Renal cortical epithelial cell (primary cell): ENCODE measurements at regions not wholly inside any gene's neighbourhood (a gene's known extent, or its start where the extent isn't known, plus 50 kb on each side); places are given as distances from the start of the nearest gene placed in this dataset.
"Not testable (repeated sequence)": the region's sequence is repeated elsewhere in the genome, so short reads cannot be mapped to it uniquely, and the experiment has no call there.

ENCODE experiments used
- DNase-seq: peaks from one replicate; pipeline ENCODE4 v3.0.0-alpha.2; 2011; ENCODE audit warnings: low read depth

- DNase-seq, result no peak
These were observed 58.1 kb downstream of the ATXN7L3B start for GRCh38 chr12:74595696-74596095.

GRCh38 chr12:74598819-74599218, 61.2 kb downstream of the ATXN7L3B start:
- no peak for DNase-seq

DNA sequence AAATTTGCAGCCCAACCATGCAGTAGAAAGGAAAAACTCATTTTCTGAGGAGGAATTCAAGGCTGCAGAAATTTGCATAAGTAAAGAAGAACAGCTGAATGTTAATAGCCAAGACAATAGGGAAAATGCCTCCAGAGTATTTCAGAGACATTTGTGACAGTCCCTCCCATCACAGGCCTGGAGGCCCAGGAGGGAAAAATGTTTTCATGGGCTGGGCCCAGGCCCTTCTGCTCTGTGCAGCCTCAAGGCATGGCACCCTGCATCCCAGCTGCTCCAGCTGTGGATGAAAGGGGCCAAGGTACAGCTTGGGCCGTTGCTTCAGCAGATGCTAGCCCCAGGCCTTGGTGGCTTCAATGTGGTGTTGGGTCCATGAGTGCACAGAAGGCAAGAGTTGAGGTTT, 62.3 kb downstream of the ATXN7L3B start:
- DNase-seq, result no peak

DNA sequence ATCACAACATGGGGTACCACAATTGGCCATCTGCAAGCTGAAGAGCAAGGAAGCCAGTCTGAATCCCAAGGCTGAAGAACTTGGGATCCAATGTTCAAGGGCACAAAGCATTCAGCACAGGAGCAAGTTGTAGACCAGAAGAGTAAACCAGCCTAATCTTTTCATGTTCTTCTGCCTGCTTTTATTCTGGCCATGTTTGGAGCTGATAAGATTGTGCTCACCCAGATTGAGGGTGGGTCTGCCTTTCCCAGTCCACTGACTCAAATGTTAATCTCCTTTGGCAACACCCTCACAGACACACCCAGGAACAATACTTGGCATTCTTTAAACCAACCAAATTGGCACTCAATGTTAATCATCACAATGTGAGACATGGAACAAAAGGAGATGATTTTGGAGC, 63.2 kb downstream of the ATXN7L3B start:
- DNase-seq, result not testable (repeated sequence)

DNA sequence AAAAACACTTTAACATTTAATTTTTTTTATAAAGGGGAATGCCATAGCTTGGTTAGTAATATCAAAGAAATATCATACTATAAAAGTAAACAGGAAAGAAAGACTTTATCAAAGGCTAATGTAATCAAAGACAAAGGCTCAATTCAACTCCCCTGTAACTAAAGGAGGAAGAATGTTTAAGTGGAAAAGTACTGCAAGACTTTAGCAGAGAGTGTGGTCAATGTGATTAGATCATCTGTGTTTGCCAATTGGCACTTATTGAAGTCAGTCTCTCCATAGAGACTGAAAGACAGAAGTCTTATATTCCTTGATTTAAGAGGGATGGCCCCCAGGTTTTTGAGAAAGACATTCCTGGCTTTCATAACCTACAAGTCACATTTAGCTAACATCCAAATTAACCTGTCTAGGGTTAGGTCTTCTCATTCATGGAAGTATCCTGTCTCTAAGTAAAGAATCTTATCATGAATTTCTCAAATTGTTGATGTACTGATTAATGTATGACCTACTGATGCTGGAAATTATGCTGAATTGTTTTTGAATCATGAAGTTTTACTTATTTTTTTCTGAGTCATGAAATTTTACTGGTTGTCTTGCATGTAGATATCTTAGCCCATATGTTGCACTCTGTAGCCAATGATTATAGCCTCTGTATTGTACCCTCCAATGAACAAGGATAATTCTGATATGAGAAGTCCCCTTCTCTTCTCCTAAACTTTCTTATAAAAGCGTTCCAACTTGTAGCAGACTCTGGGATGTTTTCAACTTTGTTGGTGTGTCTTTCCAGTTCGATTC, 65.4 kb downstream of the ATXN7L3B start:
- no peak for DNase-seq

DNA sequence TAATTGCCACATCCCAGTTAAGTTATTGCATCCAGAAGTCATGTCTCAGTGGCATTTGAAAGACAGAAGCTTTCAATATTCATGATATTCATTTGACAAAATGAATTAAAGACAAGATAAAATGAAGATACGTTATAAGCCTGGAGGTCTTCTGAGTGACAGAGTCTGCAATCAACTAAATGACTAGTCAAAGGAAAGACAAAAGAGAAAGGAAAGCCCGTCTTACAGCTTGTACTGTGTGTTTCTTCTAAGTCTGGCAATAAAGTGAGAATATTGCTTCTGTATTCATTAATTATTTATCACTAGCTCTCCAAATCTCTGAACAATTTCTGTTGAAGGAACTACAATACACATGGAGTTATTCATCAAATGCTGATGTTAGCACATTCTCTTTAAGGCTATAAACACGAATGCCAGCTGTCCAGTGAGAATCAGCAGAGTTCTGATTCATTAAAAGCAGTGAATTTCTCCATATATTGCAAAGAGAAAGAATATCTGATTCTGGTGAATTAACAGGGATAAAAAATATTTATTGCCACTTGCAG, 70.7 kb downstream of the ATXN7L3B start:
- no peak for DNase-seq

- DNase-seq, result no peak
These were observed 73.1 kb downstream of the ATXN7L3B start for GRCh38 chr12:74610711-74611110.

DNA sequence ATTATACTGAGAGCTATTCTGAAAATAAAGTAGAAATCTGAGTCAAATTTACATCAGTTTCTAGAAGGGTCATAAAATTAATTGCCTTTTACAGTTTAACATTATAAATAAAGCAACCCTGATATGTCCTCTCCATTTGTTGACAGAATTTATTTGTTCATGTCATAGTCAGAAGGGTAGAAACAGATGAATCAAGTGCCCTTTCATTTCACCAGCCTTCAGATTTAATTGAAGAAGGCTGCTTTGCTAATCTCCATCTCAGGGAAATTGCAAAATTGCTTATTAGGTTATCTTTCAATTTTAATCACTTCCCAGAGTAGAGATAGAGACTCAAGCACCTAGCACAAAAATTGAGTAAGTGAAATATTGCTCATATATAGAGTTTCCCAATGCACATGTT, 76.8 kb downstream of the ATXN7L3B start:
- DNase-seq, result no peak

GRCh38 chr12:74619084-74619483, 81.4 kb downstream of the ATXN7L3B start:
- DNase-seq, result no peak

- DNase-seq, result no peak
These were observed 82.2 kb downstream of the ATXN7L3B start for GRCh38 chr12:74619884-74620283.

DNA sequence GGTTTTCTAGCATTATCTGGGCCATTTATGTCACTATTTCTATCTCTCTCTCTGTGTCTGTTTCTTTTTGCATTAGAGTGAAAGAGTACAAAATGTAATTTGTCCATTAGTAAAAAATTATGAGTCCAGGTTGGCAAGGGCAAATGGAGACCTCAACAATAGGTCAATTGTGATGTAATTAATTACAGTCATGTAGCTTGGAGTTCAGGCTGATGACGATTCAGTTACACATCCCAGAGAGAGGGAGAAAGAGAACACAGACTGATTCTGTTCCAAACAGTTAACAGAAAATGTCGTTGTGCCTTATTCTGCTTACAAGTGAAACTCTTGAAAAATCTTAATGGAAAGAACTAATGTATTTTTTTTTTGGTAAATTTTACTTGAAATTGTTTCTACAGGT, 83.3 kb downstream of the ATXN7L3B start:
- no peak for DNase-seq

- no peak for DNase-seq
These were observed 86.6 kb downstream of the ATXN7L3B start for GRCh38 chr12:74624201-74624600.

DNA sequence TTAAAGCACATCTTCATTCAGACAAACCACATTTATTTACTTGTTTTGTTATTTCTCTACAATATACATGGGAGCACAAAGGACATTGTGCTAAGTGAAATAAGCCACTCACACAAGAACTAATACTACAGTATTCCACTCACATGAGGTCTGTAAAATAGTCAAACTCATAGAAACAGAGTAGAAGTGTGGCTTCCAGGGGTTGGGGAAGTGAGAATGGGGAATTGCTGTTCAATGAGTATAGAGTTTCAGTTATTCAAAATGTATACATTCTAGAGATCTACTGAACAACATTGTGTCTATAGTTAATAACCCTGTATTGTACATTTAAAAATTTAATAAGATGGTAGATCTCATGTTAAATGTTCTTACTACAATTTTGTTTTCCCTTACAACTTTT, 88.8 kb downstream of the ATXN7L3B start:
- DNase-seq, result no peak

DNA sequence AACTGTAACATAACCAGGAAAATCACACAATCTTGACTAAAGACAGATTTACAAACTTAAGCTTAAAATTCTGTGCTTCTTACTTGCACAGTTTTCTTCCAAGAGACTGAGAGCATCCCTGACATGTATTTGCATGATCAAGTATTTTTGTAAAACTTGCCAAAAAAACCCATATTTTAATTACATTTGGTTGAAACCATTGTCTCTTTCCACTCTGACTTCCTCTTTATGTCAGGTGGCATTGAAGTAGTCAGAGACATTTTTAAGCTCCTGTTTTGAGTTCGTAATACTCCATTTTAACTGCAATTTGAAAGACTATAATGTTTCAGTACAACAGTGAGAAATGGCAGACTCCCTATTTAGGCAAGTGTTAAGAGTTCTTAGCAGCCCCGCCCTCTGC, 103.6 kb downstream of the ATXN7L3B start:
- no peak for DNase-seq

GRCh38 chr12:74641694-74642093, 104.1 kb downstream of the ATXN7L3B start:
- no peak for DNase-seq

- no peak for DNase-seq
These were observed 107.0 kb downstream of the ATXN7L3B start for GRCh38 chr12:74644681-74645080.

DNA sequence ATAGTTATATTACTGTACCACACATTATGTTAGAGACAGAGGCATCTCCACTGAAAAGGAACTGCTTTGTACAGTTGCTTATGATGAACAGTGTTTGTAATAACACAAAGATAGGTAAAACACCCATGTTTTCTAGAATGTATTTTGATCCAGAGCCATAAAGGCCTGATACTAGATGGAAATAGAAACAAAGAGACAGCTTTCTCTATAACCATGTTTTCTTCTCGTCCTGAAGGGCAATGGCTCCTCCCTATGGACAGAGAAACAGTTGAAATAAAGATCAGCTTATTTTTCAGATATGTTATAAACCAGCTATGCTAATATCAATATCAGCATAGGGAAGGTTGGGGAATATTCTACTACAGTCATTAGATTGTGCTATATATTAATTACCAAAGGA, 109.2 kb downstream of the ATXN7L3B start:
- peak; percentile 15 for DNase-seq

- DNase-seq, result no peak
These were observed 109.6 kb downstream of the ATXN7L3B start for GRCh38 chr12:74647256-74647655.

GRCh38 chr12:74656251-74656650, 118.6 kb downstream of the ATXN7L3B start:
- no peak for DNase-seq

- no peak for DNase-seq
These were observed 122.8 kb downstream of the ATXN7L3B start for GRCh38 chr12:74660442-74660841.

GRCh38 chr12:74663958-74664357, 126.3 kb downstream of the ATXN7L3B start:
- DNase-seq, result no peak

GRCh38 chr12:74665690-74666089, 128.1 kb downstream of the ATXN7L3B start:
- DNase-seq, result no peak

DNA sequence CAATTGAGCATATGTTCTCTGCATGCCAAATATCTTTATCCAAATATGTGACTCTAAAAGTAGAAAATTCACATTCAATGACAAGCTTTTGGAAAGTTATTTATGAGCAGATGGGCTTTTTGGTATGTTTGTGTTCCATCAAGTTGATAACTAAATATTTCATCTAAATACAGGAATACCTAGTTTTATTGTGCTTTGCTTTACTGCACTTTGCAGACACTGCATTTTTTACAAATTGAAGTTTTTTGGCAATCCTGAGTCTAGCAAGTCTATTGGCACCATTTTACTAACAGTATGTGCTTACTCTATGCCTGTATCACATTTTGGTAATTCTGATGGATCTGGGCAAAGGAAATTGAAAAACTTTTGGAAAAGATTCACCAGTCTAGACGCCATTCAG, 133.8 kb downstream of the ATXN7L3B start:
- DNase-seq, result no peak

DNA sequence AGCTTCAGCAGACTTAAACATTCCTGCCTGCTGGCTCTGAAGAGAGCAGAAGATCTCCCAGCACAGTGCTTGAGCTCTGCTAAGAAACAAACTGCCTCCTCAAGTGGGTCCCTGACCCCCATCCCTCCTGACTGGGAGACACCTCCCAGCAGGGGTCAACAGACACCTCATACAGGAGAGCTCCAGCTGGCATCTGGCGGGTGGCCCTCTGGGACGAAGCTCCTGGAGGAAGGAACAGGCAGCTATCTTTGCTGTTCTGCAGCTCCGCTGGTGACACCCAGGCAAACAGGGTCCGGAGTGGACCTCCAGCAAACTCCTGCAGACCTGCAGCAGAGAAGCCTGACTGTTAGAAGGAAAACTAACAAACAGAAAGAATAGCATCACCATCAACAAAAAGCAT, 139.3 kb downstream of the ATXN7L3B start:
- not testable (repeated sequence) for DNase-seq
